Islet precursor cell (in vitro differentiated cells): ENCODE measurements at regions not wholly inside any gene's neighbourhood (a gene's known extent, or its start where the extent isn't known, plus 50 kb on each side); places are given as distances from the start of the nearest gene placed in this dataset.
"Not testable (repeated sequence)": the region's sequence is repeated elsewhere in the genome, so short reads cannot be mapped to it uniquely, and the experiment has no call there.

Source experiments
- DNase-seq: peaks from one replicate; pipeline ENCODE4 v3.0.0-alpha.2; 2018

DNA sequence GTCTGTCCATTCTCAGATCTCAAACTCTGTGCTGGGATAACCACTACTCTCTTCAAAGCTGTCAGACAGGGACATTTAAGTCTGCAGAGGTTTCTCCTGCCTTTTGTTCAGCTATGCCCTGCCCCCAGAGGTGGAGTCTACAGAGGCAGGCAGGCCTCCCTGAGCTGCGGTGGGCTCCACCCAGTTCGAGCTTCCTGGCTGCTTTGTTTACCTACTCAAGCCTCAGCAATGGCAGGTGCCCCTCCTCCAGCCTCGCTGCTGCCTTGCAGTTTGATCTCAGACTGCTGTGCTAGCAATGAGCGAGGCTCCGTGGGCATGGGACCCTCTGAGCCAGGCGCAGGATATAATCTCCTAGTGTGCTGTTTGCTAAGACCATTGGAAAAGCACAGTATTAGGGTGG, 53.1 kb upstream of the HUNK start:
- not testable (repeated sequence) for DNase-seq

GRCh38 chr21:31814356-31814755, 58.5 kb upstream of the HUNK start:
- DNase-seq, result not testable (repeated sequence)

DNA sequence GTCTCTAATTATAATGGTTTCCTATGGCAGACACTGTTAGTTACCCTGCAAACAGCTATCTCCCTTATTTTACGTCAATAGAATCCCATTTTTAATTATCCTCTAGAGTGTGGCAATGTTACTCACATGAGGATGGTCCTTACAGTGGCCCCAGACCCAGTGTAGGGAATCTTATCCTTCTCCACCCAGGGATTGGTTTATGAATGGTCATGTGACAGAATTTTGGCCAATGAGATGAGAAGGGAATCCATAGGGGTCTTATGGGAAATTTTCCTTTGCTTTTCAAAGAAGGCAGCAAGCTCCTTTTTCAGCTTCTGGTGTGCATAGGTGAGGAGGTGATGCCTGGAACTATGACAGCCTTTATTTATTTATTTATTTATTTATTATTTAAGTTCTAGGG, 59.0 kb upstream of the HUNK start:
- DNase-seq, result no peak

GRCh38 chr21:31804008-31804394, 68.8 kb upstream of the HUNK start:
- DNase-seq, result no peak

- DNase-seq, result no peak
Measured at GRCh38 chr21:31803039-31804007, 69.5 kb upstream of the HUNK start.

DNA sequence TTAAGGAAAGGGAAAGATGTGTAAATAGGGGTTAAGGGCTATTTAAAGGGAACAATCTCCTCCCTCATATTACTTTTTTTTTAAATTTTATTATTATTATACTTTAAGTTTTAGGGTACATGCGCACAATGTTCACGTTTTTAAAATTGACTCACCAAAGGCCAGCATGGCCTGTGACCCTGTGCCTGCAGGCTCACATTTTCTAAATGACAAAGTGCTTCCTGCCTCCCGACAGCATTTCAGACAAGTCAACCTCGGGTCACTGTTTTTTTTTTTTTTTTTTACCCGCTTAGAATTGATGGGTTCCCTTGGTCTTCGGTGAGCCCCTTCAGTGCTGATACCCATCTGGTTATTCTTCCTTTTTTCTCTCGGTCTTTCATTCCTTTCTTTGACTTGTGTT, 70.4 kb upstream of the SCAF4 start:
- DNase-seq, result no peak

DNA sequence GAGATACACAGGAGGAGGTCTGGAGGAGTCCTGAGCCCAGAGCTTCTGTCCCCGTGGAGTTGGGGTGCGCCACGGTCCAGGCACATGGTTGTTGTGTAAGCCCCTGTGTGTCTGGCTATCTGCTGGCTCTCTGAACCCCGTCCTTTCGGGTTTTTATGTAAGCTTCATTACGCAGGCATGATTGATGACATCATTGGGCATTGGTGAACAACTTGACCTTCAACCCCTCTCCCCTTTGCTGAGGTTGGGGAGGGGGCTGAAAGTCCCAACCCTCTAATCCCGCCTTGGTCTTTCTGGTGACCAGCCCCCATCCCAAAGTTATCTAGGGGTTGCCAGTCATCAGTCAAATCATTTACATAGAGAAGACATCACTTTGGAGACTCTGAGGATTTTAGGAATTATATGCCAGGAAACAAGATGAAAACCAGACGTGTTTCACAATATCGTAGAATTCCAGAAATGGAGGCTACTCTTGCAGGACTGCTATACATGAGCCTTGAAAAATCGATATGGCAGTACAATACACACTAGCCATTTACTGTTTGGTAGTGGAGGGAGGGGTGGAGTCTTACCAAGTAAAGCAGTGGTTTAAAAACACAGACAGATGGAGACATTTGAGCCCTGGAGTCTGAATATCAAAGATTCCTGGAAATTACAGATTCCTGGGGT, 69.8 kb upstream of the SCAF4 start:
- DNase-seq, result no peak

DNA sequence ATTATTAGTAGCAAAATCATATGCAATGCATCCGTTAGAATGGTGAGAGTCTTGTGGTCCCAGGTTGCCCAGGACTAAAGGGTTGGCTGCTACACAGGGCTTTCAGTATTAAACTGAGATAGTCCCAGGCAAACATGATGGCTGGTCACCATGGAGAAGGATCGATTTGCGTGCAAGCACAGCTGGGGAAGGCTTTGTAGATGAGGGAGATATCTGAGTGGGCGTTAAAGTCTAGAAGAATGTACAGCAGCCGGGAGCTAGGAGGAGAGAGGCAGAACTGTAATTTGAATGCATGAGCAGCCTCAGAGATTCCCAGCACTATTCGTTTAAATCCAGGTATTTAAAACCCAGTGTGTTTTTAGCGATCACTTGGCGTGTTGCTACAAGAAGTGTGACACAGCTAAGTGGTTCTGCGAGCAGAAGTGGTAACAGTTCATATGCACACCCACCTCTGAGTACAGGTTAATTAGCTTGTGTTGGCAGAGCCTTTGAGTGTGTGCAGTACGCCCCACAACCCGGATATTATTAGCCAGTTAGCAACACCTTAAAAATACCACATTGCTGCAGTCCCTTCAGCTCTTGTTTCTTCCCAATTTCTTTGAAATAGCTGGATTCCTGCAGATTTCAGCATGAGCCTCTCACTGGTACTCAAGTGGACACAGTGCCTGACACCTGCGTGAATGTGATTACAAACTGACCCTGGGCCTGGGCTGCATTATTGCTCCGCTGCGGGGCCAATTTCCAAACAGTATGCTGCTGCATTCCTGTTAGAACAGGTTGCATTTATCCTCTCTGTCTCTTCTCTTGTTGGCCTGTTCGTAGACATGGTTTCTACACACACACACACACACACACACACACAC, 67.2 kb upstream of the SCAF4 start:
- no peak for DNase-seq

DNA sequence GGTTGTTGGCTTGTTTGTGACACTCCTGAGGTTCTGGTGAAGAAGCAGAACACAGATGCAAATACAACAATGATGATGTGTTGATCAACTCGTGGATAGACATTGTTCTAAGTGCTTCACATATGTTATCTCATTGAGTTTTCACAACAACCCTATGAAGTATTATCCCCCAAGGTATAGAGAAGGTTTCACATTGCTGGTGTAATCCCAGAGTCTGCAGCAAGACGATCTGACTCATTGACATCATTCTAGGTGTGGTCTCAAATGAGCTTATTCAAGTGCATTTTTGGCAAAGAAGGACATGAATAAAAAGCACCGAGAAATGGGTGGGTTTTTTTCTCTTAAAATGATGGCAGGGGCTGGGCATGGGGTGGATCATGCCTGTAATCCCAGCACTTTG, 64.1 kb upstream of the SCAF4 start:
- no peak for DNase-seq

- not testable (repeated sequence) for DNase-seq
Measured at GRCh38 chr21:31790420-31790819, 58.5 kb upstream of the SCAF4 start.

DNA sequence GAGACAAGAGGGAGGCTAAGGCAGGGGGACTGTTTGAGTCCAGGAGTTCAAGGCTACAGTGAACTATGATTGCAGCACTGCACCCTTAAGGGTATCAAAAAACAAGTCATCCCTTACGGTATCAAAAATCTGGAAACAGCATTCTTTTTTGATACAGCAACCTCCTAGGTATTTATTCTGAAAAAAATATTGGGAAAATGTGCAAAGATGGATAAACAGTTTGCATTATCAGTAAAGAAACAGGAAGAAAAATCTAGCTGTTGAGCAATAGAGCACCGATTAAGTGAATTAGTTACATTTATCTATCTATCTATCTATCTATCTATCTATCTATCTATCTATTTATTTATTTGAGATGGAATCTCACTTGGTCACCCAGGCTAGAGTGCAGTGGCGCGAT, 56.7 kb upstream of the SCAF4 start:
- DNase-seq, result no peak

GRCh38 chr21:31787691-31788090, 55.8 kb upstream of the SCAF4 start:
- not testable (repeated sequence) for DNase-seq

DNA sequence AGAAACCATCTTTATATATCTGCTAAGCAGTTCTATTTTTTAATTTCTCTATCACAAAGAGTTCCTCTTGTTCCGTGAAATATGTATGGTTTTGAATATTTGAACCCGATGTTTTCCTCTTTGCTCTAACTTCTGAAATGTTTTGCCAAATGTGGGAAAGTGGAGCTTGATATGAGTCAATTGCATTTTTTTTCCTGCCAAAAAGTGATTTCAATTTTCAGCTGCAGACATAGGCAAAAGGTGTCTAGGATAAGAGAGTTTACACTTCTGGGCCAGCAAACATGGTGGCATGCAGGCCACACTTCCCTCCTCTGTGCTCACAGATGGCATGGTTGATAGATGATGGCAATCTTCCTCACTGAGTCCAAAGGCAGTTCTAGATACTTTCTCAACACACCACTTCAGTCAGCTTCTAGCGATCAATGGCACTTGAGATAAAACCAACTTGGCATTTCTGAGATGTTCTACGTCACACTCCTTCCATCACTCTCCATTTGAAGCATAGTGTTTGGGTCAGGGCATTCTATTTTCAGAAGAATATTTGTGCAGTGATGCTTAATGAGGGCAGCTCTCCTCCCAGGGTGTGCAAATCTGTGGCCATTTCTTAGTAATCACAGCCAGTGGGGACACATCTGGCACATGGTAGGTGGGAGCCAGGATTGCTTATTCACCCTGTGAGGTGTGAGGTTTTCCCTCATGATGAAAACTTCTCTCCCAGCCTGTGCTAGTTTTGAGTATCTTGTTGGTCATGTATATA, 54.4 kb upstream of the SCAF4 start:
- DNase-seq, result no peak

DNA sequence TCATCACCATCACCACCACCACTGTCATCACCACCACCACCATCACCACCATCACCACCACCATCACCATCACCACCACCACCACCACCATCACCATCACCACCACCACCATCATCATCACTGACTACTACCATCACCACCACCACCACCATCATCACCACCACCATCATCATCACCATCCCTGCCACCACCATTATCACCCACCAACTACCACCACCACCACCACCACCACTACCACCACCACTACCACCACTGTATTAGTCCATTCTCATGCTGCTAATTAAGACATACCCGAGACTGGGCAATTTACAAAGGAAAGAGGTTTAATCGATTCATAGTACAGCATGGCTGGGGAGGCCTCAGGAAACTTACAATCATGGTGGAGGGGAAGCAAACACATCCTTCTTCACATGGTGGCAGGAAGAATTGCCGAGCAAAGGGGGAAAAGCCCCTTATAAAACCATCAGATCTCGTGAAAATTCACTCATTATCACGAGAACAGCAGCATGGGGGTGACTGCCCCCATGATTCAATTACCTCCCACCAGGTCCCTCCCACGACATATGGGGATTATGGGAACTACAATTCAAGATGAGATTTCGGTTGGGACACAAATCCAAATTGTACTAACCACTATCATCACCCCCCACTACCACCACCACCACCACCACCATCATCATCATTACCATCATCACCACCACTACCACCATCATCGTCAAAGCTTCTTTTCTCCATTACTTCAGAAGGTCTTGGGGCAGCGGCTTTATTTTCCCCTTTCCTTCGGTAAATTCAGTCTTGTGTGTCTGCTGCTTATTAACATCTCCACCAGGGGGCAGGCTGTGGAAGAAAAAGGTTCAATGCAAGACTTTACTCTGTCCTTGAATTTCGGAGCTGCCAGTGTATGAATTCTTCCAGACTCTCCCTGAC, 53.6 kb upstream of the SCAF4 start:
- DNase-seq, result peak; percentile 84

GRCh38 chr21:31781737-31782136, 49.8 kb upstream of the SCAF4 start:
- DNase-seq, result no peak
